ENCODE measurements at regions not wholly inside any gene's neighbourhood (a gene's known extent, or its start where the extent isn't known, plus 50 kb on each side); places are given as distances from the start of the nearest gene placed in this dataset.

DNA sequence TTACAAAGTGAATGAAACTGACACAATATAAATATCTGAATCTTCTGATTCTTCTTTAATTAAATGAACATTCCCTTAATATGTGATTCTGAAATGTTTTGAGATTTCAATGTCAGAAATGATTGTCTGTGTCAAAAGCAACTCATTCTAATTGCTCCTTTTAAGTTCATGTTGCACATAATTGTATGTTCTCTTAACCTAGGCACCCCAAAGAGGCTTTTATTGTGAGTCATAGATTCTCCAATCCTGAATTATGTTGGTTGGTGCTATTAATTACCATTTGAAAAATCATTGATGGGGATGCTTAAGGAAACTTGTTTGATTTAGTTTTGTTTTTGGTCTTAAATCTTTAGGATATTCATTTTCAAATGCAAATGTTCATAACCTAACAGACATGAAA, 829.7 kb upstream of the CITED2 start:
- Histone ChIP-seq H3K9me3 (no peaks in the 10 kb centered on the region), H3K36me3 (no peaks in the 10 kb centered on the region), H3K27me3 (no peaks in the 10 kb centered on the region), H3K4me3 (no peak overlapping the region), H3K27ac (no peak overlapping the region), H3K4me1 (no peaks in the 10 kb centered on the region)
- no peak for DNase-seq
- TF ChIP-seq, protein P1, sequence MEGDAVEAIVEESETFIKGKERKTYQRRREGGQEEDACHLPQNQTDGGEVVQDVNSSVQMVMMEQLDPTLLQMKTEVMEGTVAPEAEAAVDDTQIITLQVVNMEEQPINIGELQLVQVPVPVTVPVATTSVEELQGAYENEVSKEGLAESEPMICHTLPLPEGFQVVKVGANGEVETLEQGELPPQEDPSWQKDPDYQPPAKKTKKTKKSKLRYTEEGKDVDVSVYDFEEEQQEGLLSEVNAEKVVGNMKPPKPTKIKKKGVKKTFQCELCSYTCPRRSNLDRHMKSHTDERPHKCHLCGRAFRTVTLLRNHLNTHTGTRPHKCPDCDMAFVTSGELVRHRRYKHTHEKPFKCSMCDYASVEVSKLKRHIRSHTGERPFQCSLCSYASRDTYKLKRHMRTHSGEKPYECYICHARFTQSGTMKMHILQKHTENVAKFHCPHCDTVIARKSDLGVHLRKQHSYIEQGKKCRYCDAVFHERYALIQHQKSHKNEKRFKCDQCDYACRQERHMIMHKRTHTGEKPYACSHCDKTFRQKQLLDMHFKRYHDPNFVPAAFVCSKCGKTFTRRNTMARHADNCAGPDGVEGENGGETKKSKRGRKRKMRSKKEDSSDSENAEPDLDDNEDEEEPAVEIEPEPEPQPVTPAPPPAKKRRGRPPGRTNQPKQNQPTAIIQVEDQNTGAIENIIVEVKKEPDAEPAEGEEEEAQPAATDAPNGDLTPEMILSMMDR (IDR thresholded peaks at IDR 0.05): no peak
- TF ChIP-seq POLR2A (IDR thresholded peaks at IDR 0.05): no peak

DNA sequence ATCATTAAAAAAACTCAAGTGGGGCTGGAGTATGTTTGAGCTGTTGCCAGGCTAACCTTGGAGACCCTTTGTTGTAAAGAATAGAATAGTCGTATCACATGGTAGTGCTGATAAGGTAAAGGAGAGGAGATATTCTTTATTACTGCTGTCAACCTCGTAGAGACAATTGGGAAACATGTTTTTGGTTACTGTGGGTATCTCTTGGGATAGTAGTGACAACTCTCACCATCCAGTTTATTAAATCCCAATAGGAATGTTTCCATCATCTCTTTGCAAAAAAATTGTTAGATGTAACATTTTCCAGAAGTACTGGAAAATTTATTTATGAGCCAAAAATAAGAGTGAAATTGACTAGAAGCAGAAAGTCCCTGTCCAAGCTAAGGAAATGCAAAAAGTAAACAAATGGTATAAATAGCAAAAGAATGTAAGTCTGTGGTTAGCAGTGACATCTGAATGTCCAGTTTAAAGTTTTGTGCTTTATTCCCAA, 829.3 kb upstream of the CITED2 start:
- no peak for DNase-seq

DNA sequence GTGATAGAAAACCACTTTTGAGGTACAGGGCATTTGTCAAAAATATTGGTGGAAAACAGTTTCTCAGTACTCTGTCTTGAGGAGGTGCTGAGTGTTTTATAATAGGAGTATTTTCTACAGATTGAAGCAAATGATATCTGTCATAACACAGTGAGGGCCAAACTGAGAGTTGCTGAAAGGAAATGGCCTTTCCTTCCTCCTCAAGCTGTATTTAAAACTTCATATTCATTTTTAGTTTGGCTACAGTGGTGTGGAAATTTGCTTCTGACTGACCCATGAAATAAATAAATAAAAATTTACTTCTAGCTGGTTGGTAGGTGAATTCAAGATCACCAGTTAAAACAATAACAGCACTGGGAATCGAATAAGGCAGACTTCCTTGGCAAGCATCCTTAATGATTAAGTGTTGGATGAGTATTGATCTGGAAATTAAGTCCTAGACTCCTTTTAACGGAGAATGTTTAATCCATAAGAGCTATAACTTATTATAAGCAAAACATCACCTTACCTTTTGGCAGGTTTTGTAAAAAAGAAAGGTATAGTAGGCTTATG, 828.6 kb upstream of the CITED2 start:
- TF ChIP-seq POLR2A (IDR thresholded peaks at IDR 0.05): no peak
- TF ChIP-seq, protein P1 (IDR thresholded peaks at IDR 0.05): no peak
- no peak overlapping the region for H3K27ac ChIP-seq

More for the DNA sequence above, 829.3 kb upstream of the CITED2 start:
- Histone ChIP-seq H3K36me3 (no peaks in the 10 kb centered on the region), H3K27ac (no peak overlapping the region), H3K27me3 (no peaks in the 10 kb centered on the region), H3K4me1 (no peaks in the 10 kb centered on the region), H3K9me3 (no peaks in the 10 kb centered on the region), H3K4me3 (no peak overlapping the region)
- TF ChIP-seq, protein P1 (IDR thresholded peaks at IDR 0.05): no peak
- no peak for TF ChIP-seq POLR2A (IDR thresholded peaks at IDR 0.05)

DNA sequence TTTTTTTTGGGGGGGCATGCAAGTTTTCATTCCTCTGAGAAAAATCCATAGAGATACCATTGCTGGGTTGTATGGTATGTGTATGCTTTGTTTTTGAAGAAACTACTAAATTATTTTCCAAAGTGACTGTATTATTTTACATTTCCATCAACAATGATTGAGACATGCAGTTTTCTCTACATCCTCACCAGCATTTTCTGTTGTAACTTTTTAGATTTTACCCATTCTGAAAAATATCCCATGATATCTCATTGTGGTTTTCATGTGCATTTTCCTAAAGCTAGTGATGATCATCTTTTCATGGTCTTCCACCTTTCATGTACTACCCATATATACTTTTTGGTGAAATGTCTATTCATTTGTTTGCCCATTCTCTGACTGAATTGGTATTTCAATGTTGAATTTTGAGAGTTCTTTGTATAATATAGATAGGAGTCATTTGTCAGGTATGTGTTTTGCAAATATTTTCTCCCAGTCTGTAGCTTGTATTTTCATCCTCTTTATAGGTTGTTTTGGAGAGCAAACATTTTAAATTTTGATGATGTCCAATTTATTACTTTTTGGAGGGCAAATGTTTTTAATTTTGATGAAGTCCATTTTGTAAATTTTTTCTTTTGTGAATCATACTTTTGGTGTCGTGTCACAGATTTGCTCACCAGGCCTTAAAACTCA, 827.5 kb upstream of the CITED2 start:
- Histone ChIP-seq H3K4me1 (no peaks in the 10 kb centered on the region), H3K27ac (no peak overlapping the region), H3K27me3 (no peaks in the 10 kb centered on the region), H3K36me3 (no peaks in the 10 kb centered on the region), H3K4me3 (no peak overlapping the region), H3K9me3 (no peaks in the 10 kb centered on the region)
- TF ChIP-seq, protein P1 (IDR thresholded peaks at IDR 0.05): no peak
- TF ChIP-seq POLR2A (IDR thresholded peaks at IDR 0.05): no peak
- no peak for DNase-seq

More for the DNA sequence above, 828.6 kb upstream of the CITED2 start:
- H3K27me3 ChIP-seq: no peaks in the 10 kb centered on the region
- DNase-seq: no peak
- no peak overlapping the region for H3K4me3 ChIP-seq
- no peaks in the 10 kb centered on the region for H3K4me1 ChIP-seq
- no peaks in the 10 kb centered on the region for H3K36me3 ChIP-seq
- no peaks in the 10 kb centered on the region for H3K9me3 ChIP-seq

DNA sequence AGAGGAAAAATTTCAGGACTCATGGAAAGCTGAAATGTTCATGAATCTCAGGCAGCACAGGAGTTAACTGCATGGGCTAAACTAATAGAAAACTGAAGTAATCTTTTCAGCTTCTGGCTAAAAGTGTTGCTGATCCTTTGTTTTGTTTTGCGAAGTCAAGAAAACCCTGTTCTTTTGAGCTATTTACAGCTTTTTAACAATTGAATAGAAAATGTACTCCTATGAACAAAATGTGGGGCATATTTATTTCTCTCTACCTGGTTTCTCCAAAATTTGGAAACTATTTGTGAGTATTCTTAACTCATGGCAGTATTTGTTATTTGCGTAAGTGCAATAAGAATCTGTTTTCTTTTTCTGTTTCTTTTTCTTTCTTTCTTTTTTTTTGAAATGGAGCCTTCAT, 818.8 kb upstream of the CITED2 start:
- Histone ChIP-seq H3K27me3 (no peaks in the 10 kb centered on the region), H3K4me1 (no peaks in the 10 kb centered on the region), H3K4me3 (no peak overlapping the region), H3K27ac (no peak overlapping the region), H3K36me3 (no peaks in the 10 kb centered on the region), H3K9me3 (peaks cover 0 to 4% (median 0%) of the 10 kb centered on the region in 4 donors)
- no peak for DNase-seq
- TF ChIP-seq, protein P1 (IDR thresholded peaks at IDR 0.05): no peak
- no peak for TF ChIP-seq POLR2A (IDR thresholded peaks at IDR 0.05)

All from Peyer's patch (tissue), 4 donors.